Neuronal stem cell (in vitro differentiated cells): ENCODE measurements at regions not wholly inside any gene's neighbourhood (a gene's known extent, or its start where the extent isn't known, plus 50 kb on each side); places are given as distances from the start of the nearest gene placed in this dataset.

Source experiments
- DNase-seq: peaks from one replicate; pipeline ENCODE4 v3.0.0-alpha.2; 2013; ENCODE audit warnings: low spot score
- H2AFZ ChIP-seq: one replicate; pipeline ENCODE4 v1.6.1; 2013; ENCODE audit warnings: mild to moderate bottlenecking, low read length, inconsistent platforms
- H2AK5ac ChIP-seq: 2 replicates; pipeline ENCODE4 v1.6.1; 2013; ENCODE audit warnings: low read depth, mild to moderate bottlenecking, inconsistent platforms, low read length, moderate library complexity, mixed read lengths
- H2BK120ac ChIP-seq: 2 replicates; pipeline ENCODE4 v1.6.1; 2013; ENCODE audit warnings: low read depth, mild to moderate bottlenecking, inconsistent platforms, low read length, moderate library complexity, mixed read lengths
- H2BK12ac ChIP-seq: one replicate; pipeline ENCODE4 v1.6.1; 2013; ENCODE audit warnings: low read length, inconsistent platforms
- H2BK15ac ChIP-seq: 2 replicates; pipeline ENCODE4 v1.6.1; 2013; ENCODE audit warnings: mild to moderate bottlenecking, low read length, inconsistent platforms, mixed read lengths
- H2BK5ac ChIP-seq: one replicate; pipeline ENCODE4 v1.6.1; 2013; ENCODE audit warnings: inconsistent platforms, mild to moderate bottlenecking, low read length, moderate library complexity
- H3K14ac ChIP-seq: one replicate; pipeline ENCODE4 v1.6.1; 2013; ENCODE audit warnings: low read length, inconsistent platforms
- H3K18ac ChIP-seq: 2 replicates; pipeline ENCODE4 v1.6.1; 2013; ENCODE audit warnings: low read length, inconsistent platforms
- H3K23ac ChIP-seq: 2 replicates; pipeline ENCODE4 v1.6.1; 2013; ENCODE audit warnings: low read depth, mild to moderate bottlenecking, mixed read lengths, low read length, inconsistent platforms; ENCODE audit not compliant: poor library complexity
- H3K27ac ChIP-seq: replicated peaks from 3 replicates; pipeline ENCODE4 v1.5.1; 2013; ENCODE audit warnings: low read length, inconsistent platforms
- H3K27me3 ChIP-seq, 3 experiments: 2 replicates each; pipeline ENCODE4 v1.6.1; 2013; ENCODE audit warnings: low read length in 3 of 3, mild to moderate bottlenecking in 2 of 3, inconsistent platforms in 1 of 3, low read depth in 1 of 3, mixed read lengths in 1 of 3, moderate library complexity in 1 of 3; ENCODE audit not compliant: control insufficient read depth in 3 of 3, insufficient read depth in 3 of 3
- H3K36me3 ChIP-seq, 2 donors: replicated peaks in 1 of 2; 2 replicates each; pipeline ENCODE4 v1.6.1; 2013; ENCODE audit warnings: low read length in 2 of 2; ENCODE audit not compliant: control insufficient read depth in 2 of 2, insufficient read depth in 2 of 2
- H3K4ac ChIP-seq: 2 replicates; pipeline ENCODE4 v1.6.1; 2013; ENCODE audit warnings: inconsistent platforms, mild to moderate bottlenecking, low read length, moderate library complexity
- H3K4me1 ChIP-seq, 2 donors: 1 replicate in 1 of 2; 2 replicates in 1 of 2; pipeline ENCODE4 v1.6.1; 2013; ENCODE audit warnings: low read length in 2 of 2, low read depth in 1 of 2; ENCODE audit not compliant: control insufficient read depth in 2 of 2, insufficient read depth in 1 of 2
- H3K4me2 ChIP-seq: one replicate; pipeline ENCODE4 v1.6.1; 2013; ENCODE audit warnings: mild to moderate bottlenecking, low read length, inconsistent platforms; ENCODE audit not compliant: insufficient read depth, poor library complexity, severe bottlenecking
- H3K4me3 ChIP-seq, 2 donors: 2 replicates each; pipeline ENCODE4 v1.5.1; 2013; ENCODE audit warnings: low read length in 2 of 2, mild to moderate bottlenecking in 2 of 2, inconsistent platforms in 1 of 2, moderate library complexity in 1 of 2
- H3K79me1 ChIP-seq: one replicate; pipeline ENCODE4 v1.6.1; 2013; ENCODE audit warnings: low read depth, mild to moderate bottlenecking, inconsistent platforms, low read length, moderate library complexity
- H3K9ac ChIP-seq: one replicate; pipeline ENCODE4 v1.6.1; 2013; ENCODE audit warnings: mild to moderate bottlenecking, low read depth, low read length, inconsistent platforms; ENCODE audit not compliant: poor library complexity
- H3K9me3 ChIP-seq, 2 donors: replicated peaks in 1 of 2; 2 replicates each; pipeline versions ENCODE3 to v1.6.1; 2013; ENCODE audit warnings: low read length in 2 of 2, mild to moderate bottlenecking in 2 of 2, inconsistent platforms in 1 of 2, low read depth in 1 of 2, mixed read lengths in 1 of 2, moderate library complexity in 1 of 2; ENCODE audit not compliant: control insufficient read depth in 2 of 2, insufficient read depth in 1 of 2
- H4K8ac ChIP-seq: one replicate; pipeline ENCODE4 v1.6.1; 2013; ENCODE audit warnings: low read depth, mild to moderate bottlenecking, inconsistent platforms, low read length, moderate library complexity
- H4K91ac ChIP-seq: one replicate; pipeline ENCODE4 v1.6.1; 2013; ENCODE audit warnings: low read length, low read depth, mild to moderate bottlenecking, inconsistent platforms; ENCODE audit not compliant: poor library complexity
- WGBS, 2 donors: extraction: QIAGEN DNeasy Blood & Tissue Kit; methylation state at CpG; one replicate each; pipeline ENCODE4 v1.1.7; 2013; ENCODE audit warnings: missing lambda C conversion rate in 2 of 2, mixed read lengths in 1 of 2; ENCODE audit not compliant: insufficient read length in 2 of 2, insufficient replicate concordance in 1 of 2; ENCODE audit errors: extremely low coverage in 2 of 2; 5-methylcytosine and 5-hydroxymethylcytosine counted together

- Histone ChIP-seq H3K9me3 (peaks cover 0 to 30% of the 10 kb centered on the region in 2 donors), H3K4me2 (no peak overlapping the region), H4K91ac (no peak overlapping the region), H3K23ac (no peak overlapping the region), H3K4ac (no peak overlapping the region), H3K4me3 (no peak overlapping the region), H3K18ac (no peak overlapping the region), H2BK15ac (no peak overlapping the region), H3K9ac (no peak overlapping the region), H3K27ac (no peak overlapping the region), H4K8ac (no peak overlapping the region), H3K79me1 (no peaks in the 10 kb centered on the region), H2AFZ (no peak overlapping the region), H2BK12ac (no peak overlapping the region), H3K4me1 (no peaks in the 10 kb centered on the region), H2BK120ac (no peak overlapping the region), H2BK5ac (no peak overlapping the region), H3K14ac (no peak overlapping the region), H3K27me3 (no peaks in the 10 kb centered on the region), H3K36me3 (no peaks in the 10 kb centered on the region), H2AK5ac (no peak overlapping the region)
- no peak for DNase-seq
- no CpG with 5 or more reads among the region's 3 CpGs for WGBS, 2 donors
Observed at GRCh38 chr14:106807493-106807892, 1281.1 kb downstream of the TMEM121 start.

- no peak overlapping the region for H3K27ac ChIP-seq
- no peak overlapping the region for H3K14ac ChIP-seq
- H3K36me3 ChIP-seq, result no peaks in the 10 kb centered on the region
- no peak overlapping the region for H2BK5ac ChIP-seq
- H3K27me3 ChIP-seq, result no peaks in the 10 kb centered on the region
- no peak for DNase-seq
- no peak overlapping the region for H3K4me2 ChIP-seq
- WGBS, 2 donors, result no CpG with 5 or more reads among the region's 3 CpGs
- H4K91ac ChIP-seq, result no peak overlapping the region
- no peak overlapping the region for H2AFZ ChIP-seq
- no peak overlapping the region for H3K4me3 ChIP-seq
- no peak overlapping the region for H3K9ac ChIP-seq
- H2BK15ac ChIP-seq, result no peak overlapping the region
- H3K4ac ChIP-seq, result no peak overlapping the region
- H2BK120ac ChIP-seq, result no peak overlapping the region
- no peaks in the 10 kb centered on the region for H3K79me1 ChIP-seq
- H3K18ac ChIP-seq, result no peak overlapping the region
- no peak overlapping the region for H2AK5ac ChIP-seq
- H3K23ac ChIP-seq, result no peak overlapping the region
- peaks cover 0 to 31% of the 10 kb centered on the region in 2 donors for H3K9me3 ChIP-seq
- H2BK12ac ChIP-seq, result no peak overlapping the region
- no peaks in the 10 kb centered on the region for H3K4me1 ChIP-seq
- no peak overlapping the region for H4K8ac ChIP-seq
Observed at GRCh38 chr14:106808458-106808857, 1282.1 kb downstream of the TMEM121 start.

GRCh38 chr14:106808907-106809306, 1282.5 kb downstream of the TMEM121 start:
- H3K4ac ChIP-seq, result no peak overlapping the region
- no peaks in the 10 kb centered on the region for H3K36me3 ChIP-seq
- H2AFZ ChIP-seq, result no peak overlapping the region
- no peak overlapping the region for H4K91ac ChIP-seq
- H3K18ac ChIP-seq, result no peak overlapping the region
- H3K14ac ChIP-seq, result no peak overlapping the region
- H3K9ac ChIP-seq, result no peak overlapping the region
- no peak overlapping the region for H2BK12ac ChIP-seq
- no peak overlapping the region for H2BK15ac ChIP-seq
- no peak overlapping the region for H2AK5ac ChIP-seq
- no peak overlapping the region for H3K4me3 ChIP-seq
- H3K4me2 ChIP-seq, result no peak overlapping the region
- peaks cover 0 to 31% of the 10 kb centered on the region in 2 donors for H3K9me3 ChIP-seq
- no CpG with 5 or more reads among the region's 2 CpGs for WGBS, 2 donors
- H3K23ac ChIP-seq, result no peak overlapping the region
- DNase-seq, result no peak
- H3K27ac ChIP-seq, result no peak overlapping the region
- H3K4me1 ChIP-seq, result no peaks in the 10 kb centered on the region
- no peak overlapping the region for H2BK120ac ChIP-seq
- H4K8ac ChIP-seq, result no peak overlapping the region
- no peaks in the 10 kb centered on the region for H3K79me1 ChIP-seq
- no peaks in the 10 kb centered on the region for H3K27me3 ChIP-seq
- no peak overlapping the region for H2BK5ac ChIP-seq

- H3K27me3 ChIP-seq, result no peaks in the 10 kb centered on the region
- H2AK5ac ChIP-seq, result no peak overlapping the region
Observed at GRCh38 chr14:106809615-106810014, 1283.2 kb downstream of the TMEM121 start.

More at GRCh38 chr14:106809615-106810014, 1283.2 kb downstream of the TMEM121 start:
- no peak overlapping the region for H2BK12ac ChIP-seq
- no peak overlapping the region for H4K91ac ChIP-seq
- H2AFZ ChIP-seq, result no peak overlapping the region
- no peak overlapping the region for H3K9ac ChIP-seq
- H3K27ac ChIP-seq, result no peak overlapping the region
- H2BK15ac ChIP-seq, result no peak overlapping the region
- DNase-seq, result no peak
- WGBS, 2 donors, result no CpG with 5 or more reads among the region's 2 CpGs
- peak overlapping the region in 1 of 2 donors; percentile 16 for H3K4me3 ChIP-seq
- H3K4me1 ChIP-seq, result no peaks in the 10 kb centered on the region
- H3K9me3 ChIP-seq, result peaks cover 0 to 28% of the 10 kb centered on the region in 2 donors
- H2BK5ac ChIP-seq, result no peak overlapping the region
- no peak overlapping the region for H3K14ac ChIP-seq
- H3K18ac ChIP-seq, result no peak overlapping the region
- H3K4ac ChIP-seq, result no peak overlapping the region
- H3K36me3 ChIP-seq, result no peaks in the 10 kb centered on the region
- H3K23ac ChIP-seq, result no peak overlapping the region
- no peaks in the 10 kb centered on the region for H3K79me1 ChIP-seq
- H3K4me2 ChIP-seq, result no peak overlapping the region
- H4K8ac ChIP-seq, result no peak overlapping the region
- H2BK120ac ChIP-seq, result no peak overlapping the region
